Inferior parietal cortex (tissue), 1 donor: ENCODE measurements at regions not wholly inside any gene's neighbourhood (a gene's known extent, or its start where the extent isn't known, plus 50 kb on each side); places are given as distances from the start of the nearest gene placed in this dataset.
A peak's percentile ranks its signal among the peaks of the same experiment; 100 is the strongest.

Experiments
- DNase-seq: peaks from one replicate; pipeline ENCODE4 v3.0.0-alpha.2; 2016; ENCODE audit errors: extremely low spot score

- no peak for DNase-seq
Measured at GRCh38 chr6:156725712-156726111, 51.5 kb upstream of the ARID1B start.

GRCh38 chr6:156720691-156721685 lies 56.2 kb upstream of the ARID1B start:
- no peak for DNase-seq

- DNase-seq = peak; percentile 52
Measured at GRCh38 chr6:156719720-156720563, 57.2 kb upstream of the ARID1B start.

GRCh38 chr6:156719395-156719719 lies 57.8 kb upstream of the ARID1B start:
- DNase-seq = no peak

- DNase-seq = no peak
Measured at GRCh38 chr6:156718647-156719394, 58.4 kb upstream of the ARID1B start.

GRCh38 chr6:156717542-156717941 lies 59.6 kb upstream of the ARID1B start:
- no peak for DNase-seq

GRCh38 chr6:156715839-156716238 lies 61.3 kb upstream of the ARID1B start:
- DNase-seq = no peak

GRCh38 chr6:156713548-156713947 lies 63.6 kb upstream of the ARID1B start:
- no peak for DNase-seq

GRCh38 chr6:156710479-156710878 lies 66.7 kb upstream of the ARID1B start:
- DNase-seq = no peak

GRCh38 chr6:156707818-156708217 lies 69.4 kb upstream of the ARID1B start:
- no peak for DNase-seq

- DNase-seq = no peak
Measured at GRCh38 chr6:156703719-156704118, 73.5 kb upstream of the ARID1B start.

- no peak for DNase-seq
Measured at GRCh38 chr6:156701966-156702365, 75.2 kb upstream of the ARID1B start.

- no peak for DNase-seq
Measured at GRCh38 chr6:156700440-156701057, 76.6 kb upstream of the ARID1B start.

GRCh38 chr6:156699935-156700334 lies 77.2 kb upstream of the ARID1B start:
- DNase-seq = no peak

- DNase-seq = no peak
Measured at GRCh38 chr6:156699017-156699421, 78.2 kb upstream of the ARID1B start.

GRCh38 chr6:156698239-156699016 lies 78.8 kb upstream of the ARID1B start:
- DNase-seq = no peak

- DNase-seq = no peak
Measured at GRCh38 chr6:156697225-156697830, 79.8 kb upstream of the ARID1B start.

GRCh38 chr6:156695742-156696141 lies 81.4 kb upstream of the ARID1B start:
- no peak for DNase-seq

GRCh38 chr6:156694679-156695078 lies 82.5 kb upstream of the ARID1B start:
- DNase-seq = no peak

GRCh38 chr6:156691018-156691417 lies 86.2 kb upstream of the ARID1B start:
- DNase-seq = no peak
